Choroid plexus epithelial cell (primary cell): ENCODE measurements at regions not wholly inside any gene's neighbourhood (a gene's known extent, or its start where the extent isn't known, plus 50 kb on each side); places are given as distances from the start of the nearest gene placed in this dataset.

ENCODE experiments used
- DNase-seq: peaks from one replicate; pipeline ENCODE4 v3.0.0-alpha.2; 2010; ENCODE audit warnings: low read depth
- H3K4me3 ChIP-seq: 2 replicates; pipeline ENCODE4 v1.5.1; 2011; ENCODE audit warnings: low read depth, mild to moderate bottlenecking, control low read depth, low read length, moderate library complexity
- CTCF ChIP-seq: conservative IDR thresholded peaks from 2 replicates; pipeline ENCODE4 v1.5.1; 2011; ENCODE audit warnings: low read depth, mild to moderate bottlenecking, control low read depth, inconsistent platforms, low read length, moderate library complexity

- no peak for TF ChIP-seq CTCF
- DNase-seq: no peak
Observed at GRCh38 chr15:31892513-31892912, 137.8 kb upstream of the CHRNA7 start.

GRCh38 chr15:31893780-31894179, 136.5 kb upstream of the CHRNA7 start:
- TF ChIP-seq CTCF: no peak

More at GRCh38 chr15:31892513-31892912, 137.8 kb upstream of the CHRNA7 start:
- H3K4me3 ChIP-seq: no peak overlapping the region

GRCh38 chr15:31897746-31898145, 132.6 kb upstream of the CHRNA7 start:
- no peak overlapping the region for H3K4me3 ChIP-seq
- TF ChIP-seq CTCF: no peak

More at GRCh38 chr15:31893780-31894179, 136.5 kb upstream of the CHRNA7 start:
- H3K4me3 ChIP-seq: no peak overlapping the region
- DNase-seq: no peak

GRCh38 chr15:31901501-31901900, 128.8 kb upstream of the CHRNA7 start:
- TF ChIP-seq CTCF: no peak
- H3K4me3 ChIP-seq: no peak overlapping the region
- DNase-seq: no peak

More at GRCh38 chr15:31897746-31898145, 132.6 kb upstream of the CHRNA7 start:
- no peak for DNase-seq

- no peak for TF ChIP-seq CTCF
Observed at GRCh38 chr15:31905054-31905453, 125.3 kb upstream of the CHRNA7 start.

GRCh38 chr15:31925541-31925940, 104.8 kb upstream of the CHRNA7 start:
- H3K4me3 ChIP-seq: no peak overlapping the region
- DNase-seq: no peak
- TF ChIP-seq CTCF: no peak

More at GRCh38 chr15:31905054-31905453, 125.3 kb upstream of the CHRNA7 start:
- no peak overlapping the region for H3K4me3 ChIP-seq
- no peak for DNase-seq

GRCh38 chr15:31930967-31931366, 99.3 kb upstream of the CHRNA7 start:
- no peak for TF ChIP-seq CTCF
- no peak overlapping the region for H3K4me3 ChIP-seq
- no peak for DNase-seq
